ENCODE measurements at regions not wholly inside any gene's neighbourhood (a gene's known extent, or its start where the extent isn't known, plus 50 kb on each side); places are given as distances from the start of the nearest gene placed in this dataset.

DNA sequence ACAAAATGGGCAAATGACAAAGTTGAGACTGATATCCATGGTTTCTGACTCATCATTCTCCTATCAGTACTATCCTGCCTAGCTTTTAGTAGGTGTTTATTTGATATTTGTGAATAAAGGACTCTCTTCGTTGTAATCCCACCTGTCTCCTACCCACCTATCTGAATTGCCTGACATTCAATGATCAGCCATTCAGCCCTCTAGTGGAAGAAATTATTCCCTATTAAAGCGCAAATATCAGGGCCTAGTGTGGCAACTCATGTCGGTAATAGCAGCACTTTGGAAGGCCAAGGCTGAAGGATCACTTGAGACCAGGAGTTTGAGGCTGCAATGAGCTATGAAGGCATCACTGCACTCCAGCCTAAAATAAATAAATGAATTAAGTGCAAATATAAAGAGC, 195.7 kb upstream of the SETMAR start:
- intact Hi-C loops (cut with DNase I): no loop called here
- no peaks in the 10 kb centered on the region for H3K36me3 ChIP-seq
- H3K4me3 ChIP-seq: no peak overlapping the region
- no peak overlapping the region for H3K27ac ChIP-seq
- DNase-seq: no peak
- no peaks in the 10 kb centered on the region for H3K4me1 ChIP-seq
- ATAC-seq: no peak
- no peaks in the 10 kb centered on the region for H3K27me3 ChIP-seq
- no peak for TF ChIP-seq POLR2A (IDR thresholded peaks at IDR 0.05)
- no peak for TF ChIP-seq CTCF (IDR thresholded peaks at IDR 0.05)
- no peaks in the 10 kb centered on the region for H3K9me3 ChIP-seq
- WGBS (ENCODE audit: insufficient coverage, low coverage, low lambda C conversion rate, missing lambda C conversion rate): 31% methylated on average over 2 of the region's 3 CpGs

GRCh38 chr3:4113811-4114522, 189.2 kb upstream of the SETMAR start:
- Histone ChIP-seq H3K36me3 (no peaks in the 10 kb centered on the region), H3K4me3 (no peak overlapping the region), H3K27ac (no peak overlapping the region), H3K27me3 (no peaks in the 10 kb centered on the region), H3K9me3 (no peaks in the 10 kb centered on the region), H3K4me1 (no peaks in the 10 kb centered on the region)
- WGBS (ENCODE audit: insufficient coverage, low coverage, low lambda C conversion rate, missing lambda C conversion rate): 40% methylated on average over 2 of the region's 2 CpGs
- ATAC-seq: no peak
- intact Hi-C loops (cut with DNase I): no loop called here
- no peak for DNase-seq
- TF ChIP-seq CTCF (IDR thresholded peaks at IDR 0.05) (no peak), POLR2A (IDR thresholded peaks at IDR 0.05) (no peak)

DNA sequence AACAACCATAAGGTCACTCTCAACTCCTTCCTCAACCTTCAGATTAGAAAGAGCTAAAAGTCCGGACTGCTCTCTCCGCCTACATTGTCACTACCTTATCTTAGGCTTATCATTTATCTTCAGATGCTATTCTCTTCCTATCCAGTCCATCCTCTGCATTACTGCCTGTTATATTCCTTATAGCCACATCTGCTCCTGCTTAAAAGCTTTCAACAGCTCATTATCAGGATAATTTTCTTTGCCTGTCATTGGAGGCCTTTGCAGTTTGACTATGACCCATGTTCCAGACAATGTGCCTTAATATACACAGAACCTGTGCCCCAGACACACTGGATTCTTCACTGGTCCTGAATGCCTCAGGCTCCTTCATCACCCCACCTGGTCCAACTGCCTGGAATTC, 184.1 kb upstream of the SETMAR start:
- no peaks in the 10 kb centered on the region for H3K9me3 ChIP-seq
- whole genome bisulfite sequencing (ENCODE audit: insufficient coverage, low coverage, low lambda C conversion rate, missing lambda C conversion rate): 88% methylated on average over 2 of the region's 2 CpGs
- no peaks in the 10 kb centered on the region for H3K27me3 ChIP-seq
- H3K36me3 ChIP-seq: no peaks in the 10 kb centered on the region
- H3K4me3 ChIP-seq: no peak overlapping the region
- no peak overlapping the region for H3K27ac ChIP-seq
- DNase-seq (no peak), ATAC-seq (no peak)
- no peaks in the 10 kb centered on the region for H3K4me1 ChIP-seq
- no peak for TF ChIP-seq CTCF (IDR thresholded peaks at IDR 0.05)
- TF ChIP-seq POLR2A (IDR thresholded peaks at IDR 0.05): no peak
- intact Hi-C loops (cut with DNase I): no loop called here

DNA sequence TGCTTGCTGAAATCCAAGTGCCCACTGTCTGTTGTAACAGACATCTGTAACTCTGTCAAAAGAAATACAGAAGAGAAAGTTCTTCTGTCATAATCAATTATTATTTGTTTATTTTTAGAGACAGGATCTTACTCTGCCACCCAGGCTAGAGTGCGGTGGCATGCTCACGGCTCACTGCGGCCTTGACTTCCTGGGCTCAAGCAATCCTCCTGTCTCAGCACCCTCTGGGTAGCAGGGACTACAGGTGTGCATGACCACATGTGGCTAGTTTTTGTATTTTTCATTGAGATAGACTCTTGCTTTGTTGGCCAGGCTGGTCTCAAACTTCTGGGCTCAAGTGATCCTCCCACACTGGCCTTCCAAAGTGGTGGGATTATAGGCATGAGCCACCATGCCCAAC, 177.6 kb upstream of the SETMAR start:
- no peaks in the 10 kb centered on the region for H3K27me3 ChIP-seq
- ATAC-seq (no peak), DNase-seq (no peak)
- no peaks in the 10 kb centered on the region for H3K4me1 ChIP-seq
- H3K27ac ChIP-seq: no peak overlapping the region
- TF ChIP-seq CTCF (IDR thresholded peaks at IDR 0.05): no peak
- no peak for TF ChIP-seq POLR2A (IDR thresholded peaks at IDR 0.05)
- H3K36me3 ChIP-seq: no peaks in the 10 kb centered on the region
- intact Hi-C loops (cut with DNase I): no loop called here
- no peaks in the 10 kb centered on the region for H3K9me3 ChIP-seq
- no peak overlapping the region for H3K4me3 ChIP-seq
- 85% methylated on average over 3 of the region's 3 CpGs for WGBS (ENCODE audit: insufficient coverage, low coverage, low lambda C conversion rate, missing lambda C conversion rate)

Data from right lobe of liver (tissue), 6 donors.